Endothelial cell of umbilical vein (primary cell): ENCODE measurements at regions not wholly inside any gene's neighbourhood (a gene's known extent, or its start where the extent isn't known, plus 50 kb on each side); places are given as distances from the start of the nearest gene placed in this dataset.

ENCODE experiments used
- BruUV-seq: library from RNA; stranded (reverse); fragments of 400-500 nt; replicated peaks from 2 replicates; lab custom pipeline; 2021; lab: Mats Ljungman, UMichigan
- CTCF ChIA-PET: fragments of 300-600, 350-600 bp; sonication (Branson Sonifier 250); formaldehyde crosslinking; loops from one replicate; lab custom pipeline; 2021; ENCODE audit warnings: antibody characterized with exemption, inconsistent platforms; lab: Charles Lee
- POLR2A ChIA-PET: fragments of 300-600, 350-600 bp; sonication (Branson Sonifier 250); formaldehyde crosslinking; loops from one replicate; lab custom pipeline; 2021; ENCODE audit warnings: antibody characterized with exemption, inconsistent platforms; lab: Charles Lee
- DNase-seq: peaks from one replicate; pipeline ENCODE4 v3.0.0-alpha.2; 2011; ENCODE audit warnings: low read depth, low spot score
- FAIRE-seq: peaks from 2 replicates; lab custom pipeline; 2011; peaks lifted over from hg19 to GRCh38; lab: Jason Lieb, UNC
- H2AFZ ChIP-seq: 2 replicates; pipeline ENCODE4 v1.6.0; 2012; ENCODE audit warnings: low read depth, low read length, control low read depth, inconsistent platforms
- H3K27ac ChIP-seq: 2 replicates; pipeline ENCODE4 v1.5.1; 2011; ENCODE audit warnings: low read depth, mild to moderate bottlenecking, control low read depth, low read length, moderate library complexity; ENCODE audit not compliant: insufficient read depth
- H3K27me3 ChIP-seq, 2 experiments: 2 replicates each; pipeline versions ENCODE4 v1.6.0 to v1.6.1; 2011; ENCODE audit warnings: low read length in 2 of 2, mixed read lengths in 1 of 2; ENCODE audit not compliant: control insufficient read depth in 2 of 2, insufficient read depth in 2 of 2
- H3K36me3 ChIP-seq, 2 experiments: 2 replicates in 1 of 2; 3 replicates in 1 of 2; pipeline ENCODE4 v1.5.1; 2011; ENCODE audit warnings: low read length in 2 of 2, mild to moderate bottlenecking in 1 of 2, moderate library complexity in 1 of 2; ENCODE audit not compliant: control insufficient read depth in 2 of 2, insufficient read depth in 2 of 2; ENCODE audit errors: extremely low read depth in 1 of 2
- H3K4me1 ChIP-seq: 3 replicates; pipeline ENCODE4 v1.5.1; 2011; ENCODE audit warnings: mild to moderate bottlenecking, low read length; ENCODE audit not compliant: control insufficient read depth, insufficient read depth; ENCODE audit errors: extremely low read depth
- H3K4me2 ChIP-seq: 2 replicates; pipeline ENCODE4 v1.6.1; 2011; ENCODE audit warnings: low read length, control low read depth, mixed read lengths; ENCODE audit not compliant: insufficient read depth
- H3K4me3 ChIP-seq, 3 experiments: fragments of 200-600 bp in 1 of 3; sonication (generic), shearing (Covaris generic) in 1 of 3; replicated peaks in 1 of 3; 2 replicates each; pipeline ENCODE4 v1.5.1; 2011 to 2016; ENCODE audit warnings: control low read depth in 3 of 3, low read length in 3 of 3, mild to moderate bottlenecking in 2 of 3, inconsistent platforms in 1 of 3, low read depth in 1 of 3, moderate library complexity in 1 of 3; ENCODE audit not compliant: insufficient read depth in 1 of 3
- H3K79me2 ChIP-seq: 2 replicates; pipeline ENCODE4 v1.6.0; 2012; ENCODE audit warnings: low read length, inconsistent platforms; ENCODE audit not compliant: control insufficient read depth, insufficient read depth
- H3K9ac ChIP-seq: replicated peaks from 2 replicates; pipeline ENCODE3; 2011; ENCODE audit warnings: low read length, control low read depth; ENCODE audit not compliant: insufficient read depth; ENCODE audit errors: extremely low read depth
- H3K9me1 ChIP-seq: replicated peaks from 3 replicates; pipeline ENCODE4 v1.6.0; 2011; ENCODE audit warnings: mild to moderate bottlenecking, low read length; ENCODE audit not compliant: control insufficient read depth, insufficient read depth; ENCODE audit errors: extremely low read depth
- H3K9me3 ChIP-seq: replicated peaks from 2 replicates; pipeline ENCODE4 v1.5.1; 2012; ENCODE audit warnings: low read length, inconsistent platforms; ENCODE audit not compliant: control insufficient read depth, insufficient read depth
- H4K20me1 ChIP-seq: replicated peaks from 2 replicates; pipeline ENCODE3; 2011; ENCODE audit warnings: mild to moderate bottlenecking, low read length; ENCODE audit not compliant: control insufficient read depth, insufficient read depth; ENCODE audit errors: extremely low read depth
- JUN ChIP-seq: IDR thresholded peaks from 2 replicates; pipeline ENCODE4 v1.6.1; 2011; ENCODE audit warnings: borderline replicate concordance, low read depth; ENCODE audit not compliant: insufficient read length, insufficient read depth
- dilution Hi-C: fragments of 300-500 bp; cut with MboI; formaldehyde crosslinking; loops from one replicate; pipeline ENCODE4 v1.15.0; 2019; ENCODE audit warnings: low sequenced_read_pairs; ENCODE audit not compliant: extremely low pct_ligation_motif_present
- intact Hi-C: fragments of 100-400 bp; cut with micrococcal nuclease; formaldehyde crosslinking; loops from one replicate; pipeline ENCODE4 v1.10.0; 2022
- TF ChIP-seq, protein P1 (sequence below), 2 donors: IDR thresholded peaks; 1 replicate in 1 of 2; 2 replicates in 1 of 2; pipeline ENCODE4 v1.5.1; 2011; ENCODE audit warnings: low read length in 2 of 2, mild to moderate bottlenecking in 2 of 2, moderate library complexity in 2 of 2, control low read depth in 1 of 2, inconsistent platforms in 1 of 2, low read depth in 1 of 2; ENCODE audit not compliant: insufficient read depth in 1 of 2; ENCODE audit errors: extremely low read depth in 1 of 2

DNA sequence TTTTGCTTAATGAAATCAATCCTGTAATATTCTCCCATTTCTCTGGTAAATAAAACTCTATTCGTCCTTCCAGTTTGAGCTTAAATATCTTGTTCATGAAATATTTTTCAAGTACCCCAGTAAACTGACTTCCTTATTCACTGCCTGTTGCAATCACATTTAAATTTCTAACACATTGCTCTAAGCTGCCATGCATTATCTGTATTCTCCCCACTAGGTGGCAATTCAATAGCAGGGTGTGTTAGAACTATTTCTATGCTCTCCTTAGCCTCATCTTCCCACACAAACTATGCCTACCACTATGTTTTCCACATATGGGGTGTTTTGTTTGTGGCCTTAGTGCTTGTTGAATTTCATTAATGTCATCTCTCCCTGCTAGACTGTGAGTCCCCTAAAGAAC is 377.1 kb upstream of the HS3ST1 start:
- ChIA-PET POLR2A (no interaction called here), CTCF (interaction anchor here (0.7 to 3.0 kb wide), 16 partner anchors 8 to 827 kb away, joined by 3 to 55 read pairs (median 4); no protein-coding TSS in a partner anchor)
- Histone ChIP-seq H3K4me3 (no peak overlapping the region), H3K9me1 (no peaks in the 10 kb centered on the region), H3K4me2 (peak overlapping the region; percentile 12), H3K27ac (peak overlapping the region; percentile 45), H3K9me3 (no peaks in the 10 kb centered on the region), H3K9ac (peak overlapping the region; percentile 47), H3K79me2 (no peaks in the 10 kb centered on the region), H2AFZ (no peak overlapping the region), H3K36me3 (no peaks in the 10 kb centered on the region), H4K20me1 (no peaks in the 10 kb centered on the region), H3K27me3 (no peaks in the 10 kb centered on the region), H3K4me1 (peaks cover 21% of the 10 kb centered on the region)
- intact Hi-C loops (loop anchor here (1.0 to 10.0 kb wide), 4 partner anchors 98 to 1221 kb away; no protein-coding TSS in a partner anchor), dilution Hi-C loops (no loop called here)
- no peak for TF ChIP-seq JUN
- TF ChIP-seq, protein P1, sequence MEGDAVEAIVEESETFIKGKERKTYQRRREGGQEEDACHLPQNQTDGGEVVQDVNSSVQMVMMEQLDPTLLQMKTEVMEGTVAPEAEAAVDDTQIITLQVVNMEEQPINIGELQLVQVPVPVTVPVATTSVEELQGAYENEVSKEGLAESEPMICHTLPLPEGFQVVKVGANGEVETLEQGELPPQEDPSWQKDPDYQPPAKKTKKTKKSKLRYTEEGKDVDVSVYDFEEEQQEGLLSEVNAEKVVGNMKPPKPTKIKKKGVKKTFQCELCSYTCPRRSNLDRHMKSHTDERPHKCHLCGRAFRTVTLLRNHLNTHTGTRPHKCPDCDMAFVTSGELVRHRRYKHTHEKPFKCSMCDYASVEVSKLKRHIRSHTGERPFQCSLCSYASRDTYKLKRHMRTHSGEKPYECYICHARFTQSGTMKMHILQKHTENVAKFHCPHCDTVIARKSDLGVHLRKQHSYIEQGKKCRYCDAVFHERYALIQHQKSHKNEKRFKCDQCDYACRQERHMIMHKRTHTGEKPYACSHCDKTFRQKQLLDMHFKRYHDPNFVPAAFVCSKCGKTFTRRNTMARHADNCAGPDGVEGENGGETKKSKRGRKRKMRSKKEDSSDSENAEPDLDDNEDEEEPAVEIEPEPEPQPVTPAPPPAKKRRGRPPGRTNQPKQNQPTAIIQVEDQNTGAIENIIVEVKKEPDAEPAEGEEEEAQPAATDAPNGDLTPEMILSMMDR (IDR thresholded peaks at IDR 0.05; ENCODE audit: extremely low read depth in 1 of 2, insufficient read depth in 1 of 2, low read depth in 1 of 2, low read length in 2 of 2): peak; percentile 58 to 65
- FAIRE-seq (peak; percentile 55), DNase-seq (peak; percentile 81)
- BruUV-seq: no TSS peak
